ENCODE measurements at regions not wholly inside any gene's neighbourhood (a gene's known extent, or its start where the extent isn't known, plus 50 kb on each side); places are given as distances from the start of the nearest gene placed in this dataset.

GRCh38 chr14:101397206-101397605, 164.1 kb upstream of the DIO3 start:
- H3K4me1 ChIP-seq (ENCODE audit: insufficient read depth, low read length): no peaks in the 10 kb centered on the region
- no peak overlapping the region for H3K4me2 ChIP-seq (ENCODE audit: insufficient read depth, low read length)
- no peak for TF ChIP-seq CTCF (IDR thresholded peaks at IDR 0.05; ENCODE audit: borderline replicate concordance, extremely low read depth, low read length, poor library complexity, severe bottlenecking)
- TF ChIP-seq EZH2 (IDR thresholded peaks at IDR 0.05; ENCODE audit: borderline replicate concordance, low read depth, low read length, severe bottlenecking): no peak
- H3K36me3 ChIP-seq (ENCODE audit: insufficient read depth, low read length): no peaks in the 10 kb centered on the region
- H3K27ac ChIP-seq (ENCODE audit: low read length): no peak overlapping the region
- no peak for DNase-seq
- no peaks in the 10 kb centered on the region for H3K79me2 ChIP-seq (ENCODE audit: insufficient read depth, low read length)
- no peaks in the 10 kb centered on the region for H4K20me1 ChIP-seq (ENCODE audit: insufficient read depth, low read length)
- H3K9ac ChIP-seq (ENCODE audit: low read depth, low read length): no peak overlapping the region
- no peak overlapping the region for H2AFZ ChIP-seq (ENCODE audit: low read depth, low read length)
- no peaks in the 10 kb centered on the region for H3K9me3 ChIP-seq (ENCODE audit: insufficient read depth, low read length, severe bottlenecking)
- H3K4me3 ChIP-seq (ENCODE audit: low read depth in 1 of 2, low read length in 2 of 2): no peak overlapping the region
- no peak for ATAC-seq (ENCODE audit: insufficient read depth, low read depth)
- H3K27me3 ChIP-seq (ENCODE audit: insufficient read depth, low read length, poor library complexity): peaks cover 39% of the 10 kb centered on the region

GRCh38 chr14:101398011-101398410, 163.3 kb upstream of the DIO3 start:
- Histone ChIP-seq H2AFZ (ENCODE audit: low read depth, low read length) (no peak overlapping the region), H3K79me2 (ENCODE audit: insufficient read depth, low read length) (no peaks in the 10 kb centered on the region), H3K4me1 (ENCODE audit: insufficient read depth, low read length) (no peaks in the 10 kb centered on the region), H3K9ac (ENCODE audit: low read depth, low read length) (no peak overlapping the region), H3K27me3 (ENCODE audit: insufficient read depth, low read length, poor library complexity) (peaks cover 40% of the 10 kb centered on the region), H3K27ac (ENCODE audit: low read length) (no peak overlapping the region), H3K4me3 (ENCODE audit: low read depth in 1 of 2, low read length in 2 of 2) (no peak overlapping the region), H3K4me2 (ENCODE audit: insufficient read depth, low read length) (no peak overlapping the region), H3K9me3 (ENCODE audit: insufficient read depth, low read length, severe bottlenecking) (no peaks in the 10 kb centered on the region), H4K20me1 (ENCODE audit: insufficient read depth, low read length) (no peaks in the 10 kb centered on the region), H3K36me3 (ENCODE audit: insufficient read depth, low read length) (no peaks in the 10 kb centered on the region)
- TF ChIP-seq EZH2 (IDR thresholded peaks at IDR 0.05; ENCODE audit: borderline replicate concordance, low read depth, low read length, severe bottlenecking) (no peak), CTCF (IDR thresholded peaks at IDR 0.05; ENCODE audit: borderline replicate concordance, extremely low read depth, low read length, poor library complexity, severe bottlenecking) (no peak)
- no peak for ATAC-seq (ENCODE audit: insufficient read depth, low read depth)
- DNase-seq: no peak

- Histone ChIP-seq H3K4me1 (ENCODE audit: insufficient read depth, low read length) (no peaks in the 10 kb centered on the region), H3K9me3 (ENCODE audit: insufficient read depth, low read length, severe bottlenecking) (no peaks in the 10 kb centered on the region), H3K9ac (ENCODE audit: low read depth, low read length) (no peak overlapping the region), H3K4me3 (ENCODE audit: low read depth in 1 of 2, low read length in 2 of 2) (no peak overlapping the region), H2AFZ (ENCODE audit: low read depth, low read length) (no peak overlapping the region), H3K27ac (ENCODE audit: low read length) (no peak overlapping the region), H3K79me2 (ENCODE audit: insufficient read depth, low read length) (no peaks in the 10 kb centered on the region), H4K20me1 (ENCODE audit: insufficient read depth, low read length) (0 out of 2 replicates have a peak, but pooled peaks cover 2% of the 10 kb centered on the region), H3K36me3 (ENCODE audit: insufficient read depth, low read length) (no peaks in the 10 kb centered on the region), H3K4me2 (ENCODE audit: insufficient read depth, low read length) (no peak overlapping the region), H3K27me3 (ENCODE audit: insufficient read depth, low read length, poor library complexity) (peaks cover 38% of the 10 kb centered on the region)
- DNase-seq (no peak), ATAC-seq (ENCODE audit: insufficient read depth, low read depth) (no peak)
- no peak for TF ChIP-seq EZH2 (IDR thresholded peaks at IDR 0.05; ENCODE audit: borderline replicate concordance, low read depth, low read length, severe bottlenecking)
- TF ChIP-seq CTCF (IDR thresholded peaks at IDR 0.05; ENCODE audit: borderline replicate concordance, extremely low read depth, low read length, poor library complexity, severe bottlenecking): no peak
Measured at GRCh38 chr14:101399737-101400517, 161.4 kb upstream of the DIO3 start.
